CD4-positive, alpha-beta memory T cell (primary cell): ENCODE measurements at regions not wholly inside any gene's neighbourhood (a gene's known extent, or its start where the extent isn't known, plus 50 kb on each side); places are given as distances from the start of the nearest gene placed in this dataset.

Experiments
- CTCF ChIA-PET: fragments of 350-600 bp; sonication (Branson Sonifier 250); formaldehyde crosslinking; loops from one replicate; lab custom pipeline; 2021; ENCODE audit warnings: inconsistent platforms; ENCODE audit not compliant: partially characterized antibody; lab: Charles Lee
- POLR2A ChIA-PET: fragments of 350-600 bp; sonication (Branson Sonifier 250); formaldehyde crosslinking; loops from one replicate; lab custom pipeline; 2021; ENCODE audit not compliant: partially characterized antibody; lab: Charles Lee
- DNase-seq, 5 donors: peaks; one replicate each; pipeline versions ENCODE4 v3.0.0 to v3.0.0-alpha.2; 2020 to 2022; ENCODE audit warnings: mixed read lengths in 1 of 5
- H3K27ac ChIP-seq: one replicate; pipeline ENCODE4 v1.7.0; 2013; ENCODE audit warnings: low read depth, low read length
- H3K27me3 ChIP-seq: 2 replicates; pipeline ENCODE4 v1.7.0; 2013; ENCODE audit warnings: mild to moderate bottlenecking, low read length, moderate library complexity; ENCODE audit not compliant: insufficient read depth
- H3K36me3 ChIP-seq: 2 replicates; pipeline ENCODE4 v1.7.0; 2013; ENCODE audit warnings: mild to moderate bottlenecking, low read length, moderate library complexity; ENCODE audit not compliant: insufficient read depth
- H3K4me1 ChIP-seq: 2 replicates; pipeline ENCODE4 v1.7.0; 2013; ENCODE audit warnings: mild to moderate bottlenecking, low read length, moderate library complexity; ENCODE audit not compliant: insufficient read depth
- H3K4me3 ChIP-seq, 2 donors: one replicate each; pipeline ENCODE4 v1.7.0; 2013; ENCODE audit warnings: low read length in 2 of 2, mild to moderate bottlenecking in 1 of 2
- H3K9me3 ChIP-seq, 2 donors: one replicate each; pipeline ENCODE4 v1.7.0; 2013; ENCODE audit warnings: low read length in 2 of 2, control low read depth in 1 of 2; ENCODE audit not compliant: control insufficient read depth in 1 of 2
- H3K27ac Mint-ChIP-seq, 7 donors: one replicate each; pipeline ENCODE4 v1.8.0; 2020 to 2021; ENCODE audit warnings: mixed read lengths in 7 of 7, mild to moderate bottlenecking in 6 of 7, inconsistent platforms in 3 of 7, moderate library complexity in 3 of 7
- H3K27me3 Mint-ChIP-seq, 2 donors: one replicate each; pipeline ENCODE4 v1.8.0; 2020 to 2021; ENCODE audit warnings: mixed read lengths in 2 of 2
- H3K36me3 Mint-ChIP-seq, 2 donors: one replicate each; pipeline ENCODE4 v1.8.0; 2020 to 2021; ENCODE audit warnings: mixed read lengths in 2 of 2, inconsistent platforms in 1 of 2, mild to moderate bottlenecking in 1 of 2
- H3K4me1 Mint-ChIP-seq, 4 donors: one replicate each; pipeline ENCODE4 v1.8.0; 2020 to 2021; ENCODE audit warnings: mixed read lengths in 4 of 4, mild to moderate bottlenecking in 1 of 4
- H3K4me3 Mint-ChIP-seq, 8 donors: one replicate each; pipeline ENCODE4 v1.8.0; 2020 to 2021; ENCODE audit warnings: mixed read lengths in 8 of 8, mild to moderate bottlenecking in 7 of 8, moderate library complexity in 6 of 8, inconsistent platforms in 3 of 8
- H3K9me3 Mint-ChIP-seq, 8 donors: one replicate each; pipeline ENCODE4 v1.8.0; 2020 to 2021; ENCODE audit warnings: mixed read lengths in 8 of 8, mild to moderate bottlenecking in 5 of 8, inconsistent platforms in 3 of 8, moderate library complexity in 1 of 8
- intact Hi-C: fragments of 100-400 bp; cut with micrococcal nuclease; formaldehyde crosslinking; loops from one replicate; pipeline ENCODE4 v1.15.1; 2023

GRCh38 chr14:53509276-53510244 lies 356.4 kb upstream of the DDHD1 start:
- Histone ChIP-seq H3K4me3 (no peak overlapping the region), H3K9me3 (peaks cover 0 to 6% of the 10 kb centered on the region in 2 donors), H3K27ac (no peak overlapping the region), H3K27me3 (no peaks in the 10 kb centered on the region), H3K36me3 (no peaks in the 10 kb centered on the region), H3K4me1 (no peaks in the 10 kb centered on the region)
- DNase-seq = no peak
- ChIA-PET CTCF (no interaction called here), POLR2A (no interaction called here)
- no peak overlapping the region for H3K4me3 Mint-ChIP-seq
- no peak overlapping the region for H3K27ac Mint-ChIP-seq
- H3K27me3 Mint-ChIP-seq = no peaks in the 10 kb centered on the region
- no peaks in the 10 kb centered on the region for H3K4me1 Mint-ChIP-seq
- intact Hi-C loops = no loop called here
- no peaks in the 10 kb centered on the region for H3K36me3 Mint-ChIP-seq
- H3K9me3 Mint-ChIP-seq = peaks cover 0 to 23% (median 18%) of the 10 kb centered on the region in 8 donors

GRCh38 chr14:53501361-53502211 lies 348.5 kb upstream of the DDHD1 start:
- ChIA-PET POLR2A (no interaction called here), CTCF (no interaction called here)
- Mint-ChIP-seq H3K9me3 (peaks cover 5 to 51% (median 33%) of the 10 kb centered on the region in 8 donors), H3K27me3 (peaks cover 0 to 2% of the 10 kb centered on the region in 2 donors), H3K36me3 (no peaks in the 10 kb centered on the region), H3K27ac (no peak overlapping the region), H3K4me1 (no peaks in the 10 kb centered on the region), H3K4me3 (no peak overlapping the region)
- Histone ChIP-seq H3K36me3 (no peaks in the 10 kb centered on the region), H3K9me3 (peaks cover 0 to 6% of the 10 kb centered on the region in 2 donors), H3K27ac (no peak overlapping the region), H3K4me3 (no peak overlapping the region), H3K4me1 (no peaks in the 10 kb centered on the region), H3K27me3 (no peaks in the 10 kb centered on the region)
- intact Hi-C loops = no loop called here
- DNase-seq = no peak

GRCh38 chr14:53500191-53500590 lies 347.1 kb upstream of the DDHD1 start:
- CTCF ChIA-PET = no interaction called here
- DNase-seq = no peak
- no peak overlapping the region for H3K4me3 Mint-ChIP-seq
- H3K27ac Mint-ChIP-seq = no peak overlapping the region
- Histone ChIP-seq H3K4me3 (no peak overlapping the region), H3K27me3 (no peaks in the 10 kb centered on the region), H3K27ac (no peak overlapping the region), H3K4me1 (no peaks in the 10 kb centered on the region), H3K36me3 (no peaks in the 10 kb centered on the region), H3K9me3 (peaks cover 0 to 6% of the 10 kb centered on the region in 2 donors)
- no peaks in the 10 kb centered on the region for H3K4me1 Mint-ChIP-seq
- POLR2A ChIA-PET = no interaction called here
- peaks cover 0 to 3% of the 10 kb centered on the region in 2 donors for H3K27me3 Mint-ChIP-seq
- peaks cover 5 to 42% (median 27%) of the 10 kb centered on the region in 8 donors for H3K9me3 Mint-ChIP-seq
- intact Hi-C loops = no loop called here
- no peaks in the 10 kb centered on the region for H3K36me3 Mint-ChIP-seq

GRCh38 chr14:53496668-53497067 lies 343.5 kb upstream of the DDHD1 start:
- ChIA-PET CTCF (no interaction called here), POLR2A (no interaction called here)
- Mint-ChIP-seq H3K27me3 (peaks cover 0 to 2% of the 10 kb centered on the region in 2 donors), H3K4me3 (no peak overlapping the region), H3K4me1 (no peaks in the 10 kb centered on the region), H3K27ac (no peak overlapping the region), H3K36me3 (no peaks in the 10 kb centered on the region), H3K9me3 (peaks cover 1 to 15% (median 4%) of the 10 kb centered on the region in 8 donors)
- Histone ChIP-seq H3K36me3 (no peaks in the 10 kb centered on the region), H3K4me3 (no peak overlapping the region), H3K27me3 (no peaks in the 10 kb centered on the region), H3K9me3 (no peaks in the 10 kb centered on the region), H3K4me1 (no peaks in the 10 kb centered on the region), H3K27ac (no peak overlapping the region)
- no peak for DNase-seq
- intact Hi-C loops = no loop called here

GRCh38 chr14:53495846-53496343 lies 342.8 kb upstream of the DDHD1 start:
- H3K36me3 Mint-ChIP-seq = no peaks in the 10 kb centered on the region
- CTCF ChIA-PET = no interaction called here

GRCh38 chr14:53494587-53494986 lies 341.5 kb upstream of the DDHD1 start:
- H3K27me3 Mint-ChIP-seq = peaks cover 0 to 2% of the 10 kb centered on the region in 2 donors
- H3K27ac Mint-ChIP-seq = no peak overlapping the region
- POLR2A ChIA-PET = no interaction called here
- no peak for DNase-seq
- H3K4me1 ChIP-seq = no peaks in the 10 kb centered on the region
- intact Hi-C loops = no loop called here
- no peaks in the 10 kb centered on the region for H3K36me3 ChIP-seq
- no peak overlapping the region for H3K4me3 Mint-ChIP-seq
- H3K9me3 ChIP-seq = no peaks in the 10 kb centered on the region
- CTCF ChIA-PET = no interaction called here
- H3K9me3 Mint-ChIP-seq = peaks cover 0 to 13% (median 3%) of the 10 kb centered on the region in 8 donors
- no peaks in the 10 kb centered on the region for H3K27me3 ChIP-seq
- no peaks in the 10 kb centered on the region for H3K4me1 Mint-ChIP-seq
- H3K4me3 ChIP-seq = no peak overlapping the region
- H3K27ac ChIP-seq = no peak overlapping the region
- no peaks in the 10 kb centered on the region for H3K36me3 Mint-ChIP-seq

More at GRCh38 chr14:53495846-53496343, 342.8 kb upstream of the DDHD1 start:
- H3K27ac ChIP-seq = no peak overlapping the region
- Mint-ChIP-seq H3K4me1 (no peaks in the 10 kb centered on the region), H3K4me3 (no peak overlapping the region), H3K27me3 (peaks cover 0 to 2% of the 10 kb centered on the region in 2 donors), H3K9me3 (peaks cover 0 to 14% (median 3%) of the 10 kb centered on the region in 8 donors), H3K27ac (no peak overlapping the region)
- no peaks in the 10 kb centered on the region for H3K36me3 ChIP-seq
- H3K4me1 ChIP-seq = no peaks in the 10 kb centered on the region
- DNase-seq = no peak
- H3K4me3 ChIP-seq = no peak overlapping the region
- POLR2A ChIA-PET = no interaction called here
- intact Hi-C loops = no loop called here
- no peaks in the 10 kb centered on the region for H3K27me3 ChIP-seq
- H3K9me3 ChIP-seq = no peaks in the 10 kb centered on the region

GRCh38 chr14:53493860-53494259 lies 340.7 kb upstream of the DDHD1 start:
- Mint-ChIP-seq H3K9me3 (peaks cover 0 to 11% (median 3%) of the 10 kb centered on the region in 8 donors), H3K27me3 (peaks cover 0 to 2% of the 10 kb centered on the region in 2 donors), H3K36me3 (no peaks in the 10 kb centered on the region), H3K4me1 (no peaks in the 10 kb centered on the region), H3K27ac (no peak overlapping the region), H3K4me3 (no peak overlapping the region)
- POLR2A ChIA-PET = no interaction called here
- H3K27ac ChIP-seq = no peak overlapping the region
- CTCF ChIA-PET = no interaction called here
- no peaks in the 10 kb centered on the region for H3K4me1 ChIP-seq
- no peaks in the 10 kb centered on the region for H3K36me3 ChIP-seq
- no peaks in the 10 kb centered on the region for H3K9me3 ChIP-seq
- DNase-seq = no peak
- no peak overlapping the region for H3K4me3 ChIP-seq
- H3K27me3 ChIP-seq = no peaks in the 10 kb centered on the region
- intact Hi-C loops = no loop called here
